H1 (cell line): ENCODE measurements at regions not wholly inside any gene's neighbourhood (a gene's known extent, or its start where the extent isn't known, plus 50 kb on each side); places are given as distances from the start of the nearest gene placed in this dataset.

Source experiments
- CTCF ChIA-PET: fragments of 300-600 bp; sonication (Branson Sonifier 250); formaldehyde crosslinking; loops from one replicate; lab custom pipeline; 2021; ENCODE audit not compliant: partially characterized antibody; lab: Charles Lee
- POLR2A ChIA-PET: fragments of 300-600 bp; sonication (Branson Sonifier 250); formaldehyde crosslinking; loops from one replicate; lab custom pipeline; 2021; ENCODE audit warnings: inconsistent platforms; ENCODE audit not compliant: partially characterized antibody; lab: Charles Lee
- DNase-seq, 2 experiments: peaks; one replicate each; pipeline versions ENCODE4 v3.0.0 to v3.0.0-alpha.2; 2010 to 2022; ENCODE audit warnings: low spot score in 2 of 2, low read depth in 1 of 2, mixed read lengths in 1 of 2
- FAIRE-seq: peaks from 2 replicates; lab custom pipeline; 2011; peaks lifted over from hg19 to GRCh38; lab: Jason Lieb, UNC
- H2AFZ ChIP-seq: 2 replicates; pipeline ENCODE4 v1.8.1; 2012; ENCODE audit warnings: low read length, inconsistent platforms
- H2AK5ac ChIP-seq: 2 replicates; pipeline ENCODE4 v1.6.1; 2013; ENCODE audit warnings: low read depth, low read length
- H2BK120ac ChIP-seq: replicated peaks from 2 replicates; pipeline ENCODE3; 2013; ENCODE audit warnings: low read depth, low read length, inconsistent platforms
- H2BK12ac ChIP-seq: 2 replicates; pipeline ENCODE4 v1.6.1; 2013; ENCODE audit warnings: low read depth, low read length
- H2BK15ac ChIP-seq: 2 replicates; pipeline ENCODE4 v1.6.1; 2013; ENCODE audit warnings: low read length
- H2BK20ac ChIP-seq: 2 replicates; pipeline ENCODE4 v1.6.1; 2013; ENCODE audit warnings: low read length
- H2BK5ac ChIP-seq: 2 replicates; pipeline ENCODE4 v1.6.1; 2013; ENCODE audit warnings: low read depth, low read length
- H3K14ac ChIP-seq: 2 replicates; pipeline ENCODE4 v1.6.1; 2013; ENCODE audit warnings: inconsistent platforms; ENCODE audit not compliant: insufficient read length
- H3K18ac ChIP-seq: 2 replicates; pipeline ENCODE4 v1.6.1; 2013; ENCODE audit warnings: low read length; ENCODE audit errors: extremely low read depth
- H3K23ac ChIP-seq: 2 replicates; pipeline ENCODE4 v1.6.1; 2013; ENCODE audit warnings: inconsistent platforms; ENCODE audit not compliant: insufficient read length
- H3K23me2 ChIP-seq: 2 replicates; pipeline ENCODE4 v1.6.1; 2013; ENCODE audit warnings: low read depth, low read length
- H3K27ac ChIP-seq: 2 replicates; pipeline ENCODE4 v1.6.1; 2011; ENCODE audit warnings: low read depth, low read length, inconsistent platforms
- H3K27me3 ChIP-seq, 4 experiments: replicated peaks in 1 of 4; 1 replicate in 1 of 4; 2 replicates in 3 of 4; pipeline versions ENCODE4 v1.6.1 to v1.8.1; 2011 to 2013; ENCODE audit warnings: low read length in 3 of 4, mild to moderate bottlenecking in 3 of 4, inconsistent platforms in 2 of 4, mixed read lengths in 2 of 4, moderate library complexity in 1 of 4; ENCODE audit not compliant: control insufficient read depth in 3 of 4, insufficient read depth in 3 of 4; ENCODE audit errors: extremely low read depth in 1 of 4
- H3K36me3 ChIP-seq, 4 experiments: 2 replicates each; pipeline versions ENCODE4 v1.6.1 to v1.8.1; 2011 to 2013; ENCODE audit warnings: mild to moderate bottlenecking in 4 of 4, low read length in 3 of 4, moderate library complexity in 2 of 4, control low read depth in 1 of 4, inconsistent platforms in 1 of 4; ENCODE audit not compliant: insufficient read depth in 4 of 4, control insufficient read depth in 2 of 4
- H3K4ac ChIP-seq: replicated peaks from 2 replicates; pipeline ENCODE3; 2013; ENCODE audit warnings: low read length, low read depth, mixed read lengths, inconsistent platforms; ENCODE audit not compliant: insufficient read length
- H3K4me1 ChIP-seq, 4 experiments: replicated peaks in 1 of 4; 1 replicate in 1 of 4; 2 replicates in 3 of 4; pipeline versions ENCODE4 v1.6.1 to v1.8.1; 2011 to 2013; ENCODE audit warnings: low read length in 3 of 4, inconsistent platforms in 2 of 4, mixed read lengths in 1 of 4; ENCODE audit not compliant: insufficient read depth in 4 of 4, control insufficient read depth in 3 of 4
- H3K4me2 ChIP-seq, 2 experiments: 2 replicates each; pipeline versions ENCODE4 v1.6.1 to v1.8.1; 2011 to 2013; ENCODE audit warnings: low read depth in 2 of 2, low read length in 2 of 2, control low read depth in 1 of 2, inconsistent platforms in 1 of 2, mild to moderate bottlenecking in 1 of 2; ENCODE audit not compliant: insufficient read depth in 1 of 2
- H3K4me3 ChIP-seq, 4 experiments: fragments of 200-600, 300-600 bp in 1 of 4; sonication (generic), shearing (Covaris generic), sonication (Bioruptor Twin) in 1 of 4; 2 replicates each; pipeline versions ENCODE4 v1.5.1 to v1.8.1; 2011 to 2016; ENCODE audit warnings: low read length in 4 of 4, low read depth in 3 of 4, control low read depth in 2 of 4, inconsistent platforms in 2 of 4, mild to moderate bottlenecking in 2 of 4, mixed read lengths in 1 of 4, moderate library complexity in 1 of 4; ENCODE audit not compliant: insufficient read depth in 2 of 4; ENCODE audit errors: extremely low read depth in 1 of 4
- H3K56ac ChIP-seq: replicated peaks from 2 replicates; pipeline ENCODE3; 2013; ENCODE audit warnings: low read depth, mild to moderate bottlenecking, mixed read lengths, low read length, inconsistent platforms; ENCODE audit not compliant: insufficient read length
- H3K79me1 ChIP-seq: 2 replicates; pipeline ENCODE4 v1.6.1; 2013; ENCODE audit warnings: low read depth, low read length, control low read depth
- H3K79me2 ChIP-seq, 2 experiments: 2 replicates each; pipeline versions ENCODE4 v1.6.1 to v1.8.1; 2012 to 2013; ENCODE audit warnings: low read length in 2 of 2, mild to moderate bottlenecking in 2 of 2, inconsistent platforms in 1 of 2; ENCODE audit not compliant: insufficient read depth in 2 of 2, control insufficient read depth in 1 of 2
- H3K9ac ChIP-seq, 4 experiments: replicated peaks in 1 of 4; 1 replicate in 1 of 4; 2 replicates in 3 of 4; pipeline versions ENCODE4 v1.6.1 to v1.8.1; 2011 to 2013; ENCODE audit warnings: low read depth in 3 of 4, low read length in 3 of 4, control low read depth in 2 of 4, mild to moderate bottlenecking in 2 of 4, moderate library complexity in 2 of 4, inconsistent platforms in 1 of 4; ENCODE audit errors: extremely low read depth in 1 of 4
- H3K9me3 ChIP-seq, 2 experiments: 2 replicates each; pipeline versions ENCODE4 v1.6.1 to v1.8.1; 2012 to 2013; ENCODE audit warnings: mild to moderate bottlenecking in 2 of 2, moderate library complexity in 2 of 2, control low read depth in 1 of 2, inconsistent platforms in 1 of 2, low read depth in 1 of 2, low read length in 1 of 2, mixed read lengths in 1 of 2; ENCODE audit not compliant: insufficient read depth in 2 of 2
- H4K20me1 ChIP-seq, 2 experiments: replicated peaks in 1 of 2; 2 replicates each; pipeline versions ENCODE3 to v1.8.1; 2011 to 2013; ENCODE audit warnings: inconsistent platforms in 2 of 2, low read length in 2 of 2, mild to moderate bottlenecking in 1 of 2; ENCODE audit not compliant: insufficient read depth in 2 of 2, control insufficient read depth in 1 of 2
- H4K5ac ChIP-seq: 2 replicates; pipeline ENCODE4 v1.6.1; 2013; ENCODE audit warnings: low read length, low read depth, mixed read lengths, inconsistent platforms; ENCODE audit not compliant: insufficient read length
- H4K8ac ChIP-seq: 2 replicates; pipeline ENCODE4 v1.8.0; 2013; ENCODE audit warnings: mild to moderate bottlenecking, moderate library complexity, low read length, inconsistent platforms; ENCODE audit not compliant: insufficient read depth; ENCODE audit errors: extremely low read depth
- H4K91ac ChIP-seq: replicated peaks from 2 replicates; pipeline ENCODE3; 2013; ENCODE audit warnings: low read length, mixed read lengths, inconsistent platforms; ENCODE audit not compliant: insufficient read length
- POU5F1 ChIP-seq: IDR thresholded peaks from 2 replicates; pipeline ENCODE4 v1.6.1; 2011; ENCODE audit warnings: low read depth, mild to moderate bottlenecking, low read length, moderate library complexity
- RAD21 ChIP-seq, 2 experiments: IDR thresholded peaks in 1 of 2; conservative IDR thresholded peaks in 1 of 2; 2 replicates each; pipeline ENCODE4 v1.6.1; 2011; ENCODE audit warnings: low read depth in 2 of 2, low read length in 2 of 2, improper control_type of control experiment in 1 of 2, inconsistent platforms in 1 of 2, mild to moderate bottlenecking in 1 of 2, moderate library complexity in 1 of 2
- WGBS, 2 experiments: shearing (Covaris generic) in 1 of 2; methylation state at CpG; one replicate each; pipeline versions ENCODE4 v1.1.6 to v1.1.7; 2013 to 2015; ENCODE audit warnings: low lambda C conversion rate in 2 of 2, mixed read lengths in 2 of 2, inconsistent platforms in 1 of 2, low coverage in 1 of 2, missing lambda C conversion rate in 1 of 2; ENCODE audit not compliant: insufficient replicate concordance in 2 of 2, insufficient coverage in 1 of 2, insufficient read length in 1 of 2; ENCODE audit errors: extremely low coverage in 1 of 2, missing lambda C conversion rate in 1 of 2; 5-methylcytosine and 5-hydroxymethylcytosine counted together

DNA sequence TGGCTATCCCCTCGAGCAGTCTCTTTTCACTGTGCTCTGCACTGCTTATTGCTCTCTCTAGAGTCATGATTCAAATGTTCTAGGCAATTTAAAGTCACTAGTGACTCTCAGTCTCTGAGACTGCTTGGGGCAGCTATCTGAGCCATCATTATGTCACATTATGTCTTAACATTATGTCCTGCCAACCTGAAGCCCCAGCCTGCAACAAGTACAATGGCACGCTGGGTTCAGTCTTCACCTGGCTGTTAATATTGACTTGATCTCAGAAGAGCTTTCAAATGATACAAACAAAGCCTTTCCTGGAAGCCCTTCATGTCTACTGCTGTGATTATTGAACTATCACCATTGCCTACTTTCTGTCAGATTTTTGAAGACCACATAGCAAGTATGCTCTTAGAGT, 128.1 kb upstream of the GRM7 start:
- Histone ChIP-seq H4K20me1 (no peaks in the 10 kb centered on the region), H4K91ac (no peak overlapping the region), H3K79me1 (no peaks in the 10 kb centered on the region), H2BK120ac (no peak overlapping the region), H3K23ac (no peak overlapping the region), H2BK5ac (no peak overlapping the region), H2AFZ (no peak overlapping the region), H4K8ac (no peak overlapping the region), H2BK15ac (no peak overlapping the region), H3K18ac (no peak overlapping the region), H2BK12ac (no peak overlapping the region), H3K36me3 (no peaks in the 10 kb centered on the region), H3K79me2 (no peaks in the 10 kb centered on the region), H3K4ac (no peak overlapping the region), H3K56ac (no peak overlapping the region), H2AK5ac (no peak overlapping the region), H3K23me2 (no peaks in the 10 kb centered on the region), H3K4me3 (no peak overlapping the region), H3K4me1 (no peaks in the 10 kb centered on the region), H3K14ac (no peak overlapping the region), H4K5ac (no peak overlapping the region), H3K4me2 (no peak overlapping the region), H3K27me3 (no peaks in the 10 kb centered on the region), H3K27ac (no peak overlapping the region), H3K9ac (no peak overlapping the region), H2BK20ac (no peak overlapping the region), H3K9me3 (no peaks in the 10 kb centered on the region)
- WGBS, 2 experiments, result 92% methylated on average over 2 of the region's 2 CpGs; no CpG with 5 or more reads in 1 of the 2 experiments
- CTCF ChIA-PET, result no interaction called here
- POLR2A ChIA-PET, result no interaction called here
- no peak for FAIRE-seq
- DNase-seq, result no peak
- TF ChIP-seq POU5F1, result no peak
- no peak for TF ChIP-seq RAD21 (IDR thresholded peaks at IDR 0.05 in 1 of 2, conservative IDR thresholded peaks at IDR 0.05 in 1 of 2; ENCODE audit: low read depth in 2 of 2, low read length in 2 of 2)
